K562 (cell line): ENCODE measurements at regions not wholly inside any gene's neighbourhood (a gene's known extent, or its start where the extent isn't known, plus 50 kb on each side); places are given as distances from the start of the nearest gene placed in this dataset.
"Not testable (repeated sequence)": the region's sequence is repeated elsewhere in the genome, so short reads cannot be mapped to it uniquely, and the experiment has no call there.

ENCODE experiments used
- GATAD2B ChIP-seq: fragments of 450-650 bp; IDR thresholded peaks from 2 replicates; pipeline ENCODE4 v1.6.1; 2017; ENCODE audit warnings: mild to moderate bottlenecking, borderline replicate concordance
- LCOR ChIP-seq: sonication (generic); formaldehyde crosslinking; IDR thresholded peaks from 2 replicates; pipeline ENCODE4 v1.8.0; 2022; ENCODE audit warnings: mild to moderate bottlenecking, missing genetic modification reagents
- NCOA1 ChIP-seq: fragments of 450-650 bp; IDR thresholded peaks from 2 replicates; pipeline ENCODE4 v1.6.1; 2016; ENCODE audit warnings: low read depth
- RAD21 ChIP-seq, 2 experiments: fragments of 250-450 bp in 1 of 2; fragments of 450-650 bp in 1 of 2; sonication (Bioruptor Pico) in 1 of 2; formaldehyde crosslinking in 1 of 2; IDR thresholded peaks in 1 of 2; conservative IDR thresholded peaks in 1 of 2; 2 replicates each; pipeline versions ENCODE4 v1.4.0 to v1.8.0; 2020 to 2022; ENCODE audit warnings: mild to moderate bottlenecking in 2 of 2, moderate library complexity in 1 of 2
- SPI1 ChIP-seq: IDR thresholded peaks from 2 replicates; pipeline ENCODE4 v1.6.1; 2011; ENCODE audit warnings: low read depth, low read length, control low read depth, borderline replicate concordance
- TEAD1 ChIP-seq, 2 experiments: fragments of 450-650 bp in 1 of 2; sonication (generic) in 1 of 2; formaldehyde crosslinking; IDR thresholded peaks; 2 replicates each; pipeline versions ENCODE4 v1.4.0 to v1.8.0; 2020 to 2022; ENCODE audit warnings: mild to moderate bottlenecking in 2 of 2, missing genetic modification reagents in 1 of 2
- TEAD4 ChIP-seq, 2 experiments: sonication (generic) in 1 of 2; formaldehyde crosslinking in 1 of 2; IDR thresholded peaks; 2 replicates each; pipeline versions ENCODE4 v1.6.1 to v1.8.0; 2012 to 2022; ENCODE audit warnings: borderline replicate concordance in 1 of 2, inconsistent platforms in 1 of 2, low read length in 1 of 2, mild to moderate bottlenecking in 1 of 2, missing genetic modification reagents in 1 of 2
- ZNF766 ChIP-seq: fragments of 200-800 bp; sonication (Bioruptor generic); conservative IDR thresholded peaks from 2 replicates; pipeline ENCODE4 v1.6.1; 2016; ENCODE audit warnings: missing genetic modification characterization, missing compliant biosample characterization
- TF ChIP-seq, protein P1 (sequence below), 2 experiments: fragments of 450-650 bp; formaldehyde crosslinking in 1 of 2; IDR thresholded peaks; 2 replicates each; pipeline versions ENCODE4 v1.4.0 to v1.6.1; 2014 to 2020; ENCODE audit warnings: mild to moderate bottlenecking in 2 of 2, borderline replicate concordance in 1 of 2, low read depth in 1 of 2
- TF ChIP-seq, protein P2 (sequence below): fragments of 450-650 bp; formaldehyde crosslinking; IDR thresholded peaks from 2 replicates; pipeline ENCODE4 v1.4.0; 2020; ENCODE audit warnings: mild to moderate bottlenecking, moderate library complexity
- TF ChIP-seq, protein P3 (sequence below): fragments of 250-450 bp; sonication (Bioruptor Pico); IDR thresholded peaks from 2 replicates; pipeline ENCODE4 v1.8.0; 2022; ENCODE audit warnings: moderate library complexity, mild to moderate bottlenecking, inconsistent platforms

DNA sequence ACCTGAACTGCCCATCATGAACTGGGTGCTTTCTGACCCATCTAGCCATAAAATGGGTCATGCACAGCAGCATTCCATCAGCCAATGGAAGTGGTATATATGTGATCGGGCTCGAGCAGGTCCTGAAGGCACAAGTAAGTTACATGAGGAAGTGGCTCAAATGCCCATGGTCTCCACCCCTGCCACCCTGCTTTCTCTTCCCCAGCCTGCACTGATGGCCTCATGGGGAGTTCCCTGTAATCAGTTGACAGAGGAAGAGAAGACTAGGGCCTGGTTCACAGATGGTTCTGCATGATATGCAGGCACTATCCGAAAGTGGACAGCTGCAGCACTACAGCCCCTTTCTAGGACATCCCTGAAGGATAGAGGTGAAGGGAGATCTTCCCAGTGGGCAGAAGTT lies 209.9 kb upstream of the HES1 start (continued):
- TF ChIP-seq, protein P1, sequence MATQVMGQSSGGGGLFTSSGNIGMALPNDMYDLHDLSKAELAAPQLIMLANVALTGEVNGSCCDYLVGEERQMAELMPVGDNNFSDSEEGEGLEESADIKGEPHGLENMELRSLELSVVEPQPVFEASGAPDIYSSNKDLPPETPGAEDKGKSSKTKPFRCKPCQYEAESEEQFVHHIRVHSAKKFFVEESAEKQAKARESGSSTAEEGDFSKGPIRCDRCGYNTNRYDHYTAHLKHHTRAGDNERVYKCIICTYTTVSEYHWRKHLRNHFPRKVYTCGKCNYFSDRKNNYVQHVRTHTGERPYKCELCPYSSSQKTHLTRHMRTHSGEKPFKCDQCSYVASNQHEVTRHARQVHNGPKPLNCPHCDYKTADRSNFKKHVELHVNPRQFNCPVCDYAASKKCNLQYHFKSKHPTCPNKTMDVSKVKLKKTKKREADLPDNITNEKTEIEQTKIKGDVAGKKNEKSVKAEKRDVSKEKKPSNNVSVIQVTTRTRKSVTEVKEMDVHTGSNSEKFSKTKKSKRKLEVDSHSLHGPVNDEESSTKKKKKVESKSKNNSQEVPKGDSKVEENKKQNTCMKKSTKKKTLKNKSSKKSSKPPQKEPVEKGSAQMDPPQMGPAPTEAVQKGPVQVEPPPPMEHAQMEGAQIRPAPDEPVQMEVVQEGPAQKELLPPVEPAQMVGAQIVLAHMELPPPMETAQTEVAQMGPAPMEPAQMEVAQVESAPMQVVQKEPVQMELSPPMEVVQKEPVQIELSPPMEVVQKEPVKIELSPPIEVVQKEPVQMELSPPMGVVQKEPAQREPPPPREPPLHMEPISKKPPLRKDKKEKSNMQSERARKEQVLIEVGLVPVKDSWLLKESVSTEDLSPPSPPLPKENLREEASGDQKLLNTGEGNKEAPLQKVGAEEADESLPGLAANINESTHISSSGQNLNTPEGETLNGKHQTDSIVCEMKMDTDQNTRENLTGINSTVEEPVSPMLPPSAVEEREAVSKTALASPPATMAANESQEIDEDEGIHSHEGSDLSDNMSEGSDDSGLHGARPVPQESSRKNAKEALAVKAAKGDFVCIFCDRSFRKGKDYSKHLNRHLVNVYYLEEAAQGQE (IDR thresholded peaks at IDR 0.05; ENCODE audit: borderline replicate concordance): peak; percentile 26; the same call in 1 of the 2 replicates
- TF ChIP-seq, protein P1 (CRISPR knock-in tag; IDR thresholded peaks at IDR 0.05; ENCODE audit: low read depth): not testable (repeated sequence)
- TF ChIP-seq, protein P2, sequence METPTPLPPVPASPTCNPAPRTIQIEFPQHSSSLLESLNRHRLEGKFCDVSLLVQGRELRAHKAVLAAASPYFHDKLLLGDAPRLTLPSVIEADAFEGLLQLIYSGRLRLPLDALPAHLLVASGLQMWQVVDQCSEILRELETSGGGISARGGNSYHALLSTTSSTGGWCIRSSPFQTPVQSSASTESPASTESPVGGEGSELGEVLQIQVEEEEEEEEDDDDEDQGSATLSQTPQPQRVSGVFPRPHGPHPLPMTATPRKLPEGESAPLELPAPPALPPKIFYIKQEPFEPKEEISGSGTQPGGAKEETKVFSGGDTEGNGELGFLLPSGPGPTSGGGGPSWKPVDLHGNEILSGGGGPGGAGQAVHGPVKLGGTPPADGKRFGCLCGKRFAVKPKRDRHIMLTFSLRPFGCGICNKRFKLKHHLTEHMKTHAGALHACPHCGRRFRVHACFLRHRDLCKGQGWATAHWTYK (CRISPR knock-in tag): peak; percentile 50; the same call in 1 of the 2 replicates
- peak; percentile 88 for TF ChIP-seq TEAD4 (IDR thresholded peaks at IDR 0.05; ENCODE audit: low read length)
- TF ChIP-seq TEAD4 (CRISPR knock-in tag; IDR thresholded peaks at IDR 0.05; ENCODE audit: borderline replicate concordance): not testable (repeated sequence)
- peak; percentile 57; the same call in 1 of the 2 replicates for TF ChIP-seq NCOA1
- TF ChIP-seq SPI1: peak; percentile 38; the same call in 1 of the 2 replicates
- peak; percentile 73 for TF ChIP-seq ZNF766 (CRISPR knock-in tag)
- peak in 1 of 2 experiments; percentile 26; a peak in 1 of 4 replicates for TF ChIP-seq RAD21 (CRISPR knock-in tag; conservative IDR thresholded peaks at IDR 0.05 in 1 of 2, IDR thresholded peaks at IDR 0.05 in 1 of 2)
- TF ChIP-seq LCOR (CRISPR knock-in tag): peak; percentile 77; the same call in 1 of the 2 replicates
- TF ChIP-seq, protein P3, sequence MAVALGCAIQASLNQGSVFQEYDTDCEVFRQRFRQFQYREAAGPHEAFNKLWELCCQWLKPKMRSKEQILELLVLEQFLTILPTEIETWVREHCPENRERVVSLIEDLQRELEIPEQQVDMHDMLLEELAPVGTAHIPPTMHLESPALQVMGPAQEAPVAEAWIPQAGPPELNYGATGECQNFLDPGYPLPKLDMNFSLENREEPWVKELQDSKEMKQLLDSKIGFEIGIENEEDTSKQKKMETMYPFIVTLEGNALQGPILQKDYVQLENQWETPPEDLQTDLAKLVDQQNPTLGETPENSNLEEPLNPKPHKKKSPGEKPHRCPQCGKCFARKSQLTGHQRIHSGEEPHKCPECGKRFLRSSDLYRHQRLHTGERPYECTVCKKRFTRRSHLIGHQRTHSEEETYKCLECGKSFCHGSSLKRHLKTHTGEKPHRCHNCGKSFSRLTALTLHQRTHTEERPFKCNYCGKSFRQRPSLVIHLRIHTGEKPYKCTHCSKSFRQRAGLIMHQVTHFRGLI (CRISPR knock-in tag): peak; percentile 73; the same call in 1 of the 2 replicates
- peak; percentile 14; the same call in 1 of the 2 replicates for TF ChIP-seq GATAD2B
- 0 out of 4 replicates have a peak, but pooled peaks of 1 of the 2 experiments have one; percentile 76 for TF ChIP-seq TEAD1 (CRISPR knock-in tag; IDR thresholded peaks at IDR 0.05)
